Hematopoietic multipotent progenitor cell (in vitro differentiated cells): ENCODE measurements at regions not wholly inside any gene's neighbourhood (a gene's known extent, or its start where the extent isn't known, plus 50 kb on each side); places are given as distances from the start of the nearest gene placed in this dataset.

Experiments used
- DNase-seq, 3 donors: peaks; one replicate each; pipeline ENCODE4 v3.0.0-alpha.2; 2011 to 2015; ENCODE audit warnings: low read depth in 2 of 3, low spot score in 2 of 3

GRCh38 chr3:107428051-107428858 is 51.0 kb downstream of the CCDC54 start:
- DNase-seq, result no peak

GRCh38 chr3:107429320-107430181 is 52.3 kb downstream of the CCDC54 start:
- DNase-seq, result peak; percentile 41 to 81 (median 76)

- DNase-seq, result no peak
Measured at GRCh38 chr3:107430214-107430995, 53.2 kb downstream of the CCDC54 start.

GRCh38 chr3:107430996-107431245 is 53.7 kb downstream of the CCDC54 start:
- peak; percentile 9 to 26 (median 24) for DNase-seq

- DNase-seq, result peak; percentile 23 to 68 (median 44)
Measured at GRCh38 chr3:107431246-107432012, 54.2 kb downstream of the CCDC54 start.

GRCh38 chr3:107432013-107432515 is 54.8 kb downstream of the CCDC54 start:
- DNase-seq, result peak in 1 of 3 donors; percentile 7

GRCh38 chr3:107432646-107433045 is 55.4 kb downstream of the CCDC54 start:
- no peak for DNase-seq

GRCh38 chr3:107436029-107436428 is 58.8 kb downstream of the CCDC54 start:
- DNase-seq, result no peak

- no peak for DNase-seq
Measured at GRCh38 chr3:107438671-107439070, 61.4 kb downstream of the CCDC54 start.

- DNase-seq, result no peak
Measured at GRCh38 chr3:107441617-107442016, 64.4 kb downstream of the CCDC54 start.

- DNase-seq, result no peak
Measured at GRCh38 chr3:107443461-107443860, 66.2 kb downstream of the CCDC54 start.

- no peak for DNase-seq
Measured at GRCh38 chr3:107446706-107447105, 69.5 kb downstream of the CCDC54 start.

- no peak for DNase-seq
Measured at GRCh38 chr3:107450254-107450893, 72.4 kb upstream of the BBX start.

GRCh38 chr3:107452436-107452835 is 70.3 kb upstream of the BBX start:
- no peak for DNase-seq

- no peak for DNase-seq
Measured at GRCh38 chr3:107453504-107453903, 69.3 kb upstream of the BBX start.

GRCh38 chr3:107455621-107456020 is 67.1 kb upstream of the BBX start:
- DNase-seq, result no peak

GRCh38 chr3:107456501-107456900 is 66.3 kb upstream of the BBX start:
- peak in 1 of 3 donors; percentile 11 for DNase-seq

- DNase-seq, result no peak
Measured at GRCh38 chr3:107458871-107459270, 63.9 kb upstream of the BBX start.

- no peak for DNase-seq
Measured at GRCh38 chr3:107461721-107462120, 61.0 kb upstream of the BBX start.

- DNase-seq, result no peak
Measured at GRCh38 chr3:107464037-107464436, 58.7 kb upstream of the BBX start.
